GM11168 (cell line): ENCODE measurements at regions not wholly inside any gene's neighbourhood (a gene's known extent, or its start where the extent isn't known, plus 50 kb on each side); places are given as distances from the start of the nearest gene placed in this dataset.

Source experiments
- in situ Hi-C: fragments of 300-500 bp; cut with MboI; formaldehyde crosslinking; loops from one replicate; pipeline ENCODE4 v1.12.0; 2022; ENCODE audit warnings: low sequenced_read_pairs; ENCODE audit not compliant: unreplicated experiment

DNA sequence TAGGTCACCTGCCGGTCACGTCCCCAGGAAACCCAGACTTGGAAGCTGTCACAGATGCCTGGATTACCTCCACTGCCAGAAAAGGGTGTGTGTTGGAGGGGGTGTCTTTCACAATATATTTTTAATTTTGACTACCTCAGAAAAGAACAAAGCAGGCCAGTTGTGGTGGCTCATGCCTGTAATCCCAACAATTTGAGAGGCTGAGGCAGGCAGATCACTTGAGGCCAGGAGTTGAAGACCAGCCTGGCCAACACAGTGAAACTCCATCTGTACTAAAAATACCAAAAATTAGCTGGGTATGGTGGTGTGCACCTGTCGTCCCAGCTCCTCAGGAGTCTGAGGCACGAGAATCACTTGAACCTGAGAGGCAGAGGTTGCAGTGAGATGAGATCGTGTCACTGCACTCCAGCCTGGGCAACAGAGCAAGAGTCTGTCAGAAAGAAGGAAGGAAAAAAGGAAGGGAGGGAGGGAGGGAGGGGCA, 81.6 kb upstream of the FGF3 start:
- in situ Hi-C loops: loop anchor here (25.0 kb wide), 1 partner anchor 536 kb away; no protein-coding TSS in a partner anchor

GRCh38 chr11:69902337-69902736, 83.1 kb upstream of the FGF3 start:
- in situ Hi-C loops: loop anchor here (25.0 kb wide), 1 partner anchor 535 kb away; no protein-coding TSS in a partner anchor

DNA sequence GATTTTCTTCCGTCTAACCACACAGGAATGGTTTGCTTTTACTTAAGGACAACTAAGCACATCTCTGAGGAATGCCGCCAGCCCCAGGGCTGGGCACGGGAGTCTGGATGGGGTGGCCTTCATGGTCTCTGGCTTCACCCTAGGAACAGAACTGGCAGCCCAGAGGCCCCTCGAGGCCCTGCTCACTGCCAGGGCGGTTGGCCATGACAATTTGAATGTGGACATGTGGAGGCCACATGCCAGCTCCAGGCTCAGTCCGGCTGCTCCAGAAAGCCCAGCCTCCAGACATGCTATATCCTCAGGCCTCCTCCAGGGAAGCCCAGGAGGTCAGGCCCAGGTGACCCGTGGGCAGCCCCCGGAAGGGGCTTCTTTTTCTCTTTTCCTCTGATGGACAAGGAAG, 84.0 kb upstream of the FGF3 start:
- in situ Hi-C loops: loop anchor here (25.0 kb wide), 1 partner anchor 534 kb away; no protein-coding TSS in a partner anchor

GRCh38 chr11:69904161-69904973, 85.2 kb upstream of the FGF3 start:
- in situ Hi-C loops: loop anchor here (25.0 kb wide), 1 partner anchor 533 kb away; no protein-coding TSS in a partner anchor

GRCh38 chr11:69904974-69905535, 85.8 kb upstream of the FGF3 start:
- in situ Hi-C loops: loop anchor here (25.0 kb wide), 1 partner anchor 532 kb away; no protein-coding TSS in a partner anchor

DNA sequence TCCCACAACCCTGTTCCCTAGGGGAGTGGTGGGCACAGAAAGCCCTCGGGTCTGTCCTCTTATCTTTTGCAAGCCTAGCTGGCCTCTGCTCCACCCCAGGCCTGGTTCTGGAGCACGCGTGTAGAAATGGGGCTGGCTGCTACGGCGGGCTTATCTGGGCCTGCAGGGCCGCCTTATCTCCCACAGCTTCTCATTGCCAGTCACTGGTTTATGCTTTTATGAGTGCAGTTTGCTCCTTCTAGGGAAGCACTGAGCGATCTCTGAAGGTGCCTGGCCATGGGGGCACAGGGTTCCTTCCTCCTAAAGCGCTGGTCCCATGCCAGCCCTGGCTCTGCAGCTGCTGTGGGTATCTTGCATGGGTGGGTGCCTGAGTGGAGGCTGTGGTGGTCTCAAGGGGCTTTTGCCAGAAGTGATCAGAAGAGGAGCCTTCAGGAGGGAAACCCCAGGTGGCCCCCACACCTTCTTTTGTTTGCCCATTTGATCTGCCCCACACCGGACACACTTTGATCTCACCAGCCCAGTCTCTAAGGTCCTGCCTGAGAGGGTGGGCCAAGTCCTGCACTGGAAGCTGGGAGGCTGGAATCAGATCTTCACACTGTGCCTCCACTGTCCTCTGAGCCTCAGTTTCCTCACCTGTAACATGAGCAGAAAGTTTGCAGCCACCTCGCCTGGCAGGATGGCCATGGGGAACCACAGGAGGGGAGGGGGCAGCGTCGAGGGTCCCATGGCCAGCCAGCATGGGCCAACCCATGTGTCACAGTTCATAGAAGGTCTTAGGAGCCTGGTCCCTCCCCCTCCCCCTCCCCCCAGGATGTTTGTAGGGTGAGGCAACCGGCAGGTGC, 86.6 kb upstream of the FGF3 start:
- in situ Hi-C loops: loop anchor here (25.0 kb wide), 1 partner anchor 531 kb away; no protein-coding TSS in a partner anchor

DNA sequence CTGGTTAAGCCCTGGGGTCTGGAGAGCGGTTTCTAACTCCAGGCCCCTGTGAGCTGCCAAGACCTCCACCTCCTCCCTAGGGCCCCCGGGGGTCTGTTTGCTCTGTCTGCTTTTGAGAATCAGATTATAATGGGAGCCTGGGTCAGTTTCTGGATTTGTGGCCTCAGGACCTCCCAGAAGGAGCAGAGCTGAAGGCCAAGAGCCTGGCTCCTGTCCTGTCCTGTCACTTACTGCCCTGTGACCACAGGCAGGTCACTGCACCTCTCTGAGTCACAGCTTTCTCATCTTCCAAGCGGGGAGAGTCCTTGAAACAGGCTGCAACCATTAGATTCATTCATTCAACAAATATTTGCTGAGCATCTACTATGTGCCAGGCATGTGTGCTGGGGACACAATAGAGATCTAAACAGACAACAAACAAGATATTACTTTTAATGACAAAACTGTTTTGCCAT, 87.3 kb upstream of the FGF3 start:
- in situ Hi-C loops: loop anchor here (25.0 kb wide), 1 partner anchor 531 kb away; no protein-coding TSS in a partner anchor

- in situ Hi-C loops: loop anchor here (25.0 kb wide), 1 partner anchor 530 kb away; no protein-coding TSS in a partner anchor
Observed at GRCh38 chr11:69907611-69908010, 88.4 kb upstream of the FGF3 start.

DNA sequence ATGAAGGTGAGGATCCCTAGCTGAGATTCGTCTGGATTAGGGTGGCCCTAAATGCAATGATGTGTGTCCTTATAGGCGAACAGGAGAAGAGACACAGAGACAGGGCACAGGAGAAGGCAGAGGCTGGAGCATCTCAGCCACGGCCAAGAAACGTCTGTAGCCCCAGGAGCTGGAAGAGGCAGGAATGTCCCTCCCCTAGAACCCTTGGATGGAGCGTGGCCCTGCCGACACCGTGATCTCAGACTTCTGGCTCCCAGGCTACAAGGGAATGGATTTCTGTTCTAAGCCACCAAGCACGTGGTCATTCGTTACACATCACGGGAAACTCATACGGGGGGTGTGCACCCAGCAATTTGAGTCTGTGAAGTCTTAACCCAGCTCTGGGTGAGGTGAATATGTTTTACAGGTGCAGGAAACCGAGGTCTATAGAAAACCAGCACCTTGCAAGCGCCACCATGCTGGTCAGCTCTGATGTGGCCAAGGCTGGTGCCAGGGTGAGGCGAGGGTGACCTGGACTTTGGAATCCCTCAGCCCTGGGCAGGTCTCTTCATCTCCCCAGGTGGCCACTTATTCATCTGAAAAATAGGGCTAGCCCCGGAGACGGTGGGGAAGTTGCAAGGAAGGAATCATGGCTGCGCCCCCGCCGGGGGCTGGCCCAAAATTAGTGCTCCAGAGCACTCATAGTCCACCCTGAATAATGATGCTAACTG, 89.5 kb upstream of the FGF3 start:
- in situ Hi-C loops: loop anchor here (25.0 kb wide), 1 partner anchor 529 kb away; no protein-coding TSS in a partner anchor

- in situ Hi-C loops: loop anchor here (25.0 kb wide), 1 partner anchor 527 kb away; no protein-coding TSS in a partner anchor
Observed at GRCh38 chr11:69909561-69910518, 90.6 kb upstream of the FGF3 start.

DNA sequence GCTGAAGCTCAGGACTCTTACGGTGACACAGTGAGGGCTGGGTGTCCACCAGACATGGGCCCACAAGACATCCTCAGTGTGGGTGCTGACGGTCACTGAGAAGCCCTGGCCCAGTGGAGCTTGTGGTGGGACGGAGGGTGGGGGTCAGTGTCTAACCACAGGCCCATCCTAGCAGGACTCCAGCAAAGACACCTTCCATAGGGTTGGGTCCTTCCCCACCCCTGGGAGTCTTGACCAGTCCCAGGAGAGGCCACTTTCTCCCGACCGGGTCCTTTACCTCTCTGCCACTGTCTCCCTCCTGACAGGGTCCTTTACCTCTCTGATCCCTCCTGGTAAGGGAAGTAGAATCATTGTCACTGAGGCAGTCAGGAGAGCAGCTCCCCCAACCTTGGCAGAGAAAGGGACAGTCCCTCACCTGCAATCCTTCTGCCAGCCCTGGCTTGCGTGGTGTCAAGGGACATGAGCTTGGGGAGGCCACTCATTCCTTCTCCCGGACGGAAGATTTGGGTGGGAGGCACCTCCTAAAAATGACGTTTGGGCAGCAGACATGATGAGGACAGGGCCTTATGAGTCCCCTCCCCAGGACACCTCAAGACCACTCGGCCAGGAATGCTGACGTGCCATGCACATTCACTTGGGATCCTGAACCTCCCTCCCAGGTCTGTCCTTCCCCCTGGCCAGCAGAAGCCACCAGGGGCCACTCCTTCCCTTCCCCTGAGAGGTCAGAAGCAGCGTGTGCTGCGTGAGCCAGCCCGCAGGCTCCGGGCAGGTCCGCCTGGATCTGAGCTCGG, 91.5 kb upstream of the FGF3 start:
- in situ Hi-C loops: loop anchor here (25.0 kb wide), 1 partner anchor 527 kb away; no protein-coding TSS in a partner anchor

- in situ Hi-C loops: loop anchor here (25.0 kb wide), 1 partner anchor 526 kb away; no protein-coding TSS in a partner anchor
Observed at GRCh38 chr11:69911310-69912160, 92.3 kb upstream of the FGF3 start.

DNA sequence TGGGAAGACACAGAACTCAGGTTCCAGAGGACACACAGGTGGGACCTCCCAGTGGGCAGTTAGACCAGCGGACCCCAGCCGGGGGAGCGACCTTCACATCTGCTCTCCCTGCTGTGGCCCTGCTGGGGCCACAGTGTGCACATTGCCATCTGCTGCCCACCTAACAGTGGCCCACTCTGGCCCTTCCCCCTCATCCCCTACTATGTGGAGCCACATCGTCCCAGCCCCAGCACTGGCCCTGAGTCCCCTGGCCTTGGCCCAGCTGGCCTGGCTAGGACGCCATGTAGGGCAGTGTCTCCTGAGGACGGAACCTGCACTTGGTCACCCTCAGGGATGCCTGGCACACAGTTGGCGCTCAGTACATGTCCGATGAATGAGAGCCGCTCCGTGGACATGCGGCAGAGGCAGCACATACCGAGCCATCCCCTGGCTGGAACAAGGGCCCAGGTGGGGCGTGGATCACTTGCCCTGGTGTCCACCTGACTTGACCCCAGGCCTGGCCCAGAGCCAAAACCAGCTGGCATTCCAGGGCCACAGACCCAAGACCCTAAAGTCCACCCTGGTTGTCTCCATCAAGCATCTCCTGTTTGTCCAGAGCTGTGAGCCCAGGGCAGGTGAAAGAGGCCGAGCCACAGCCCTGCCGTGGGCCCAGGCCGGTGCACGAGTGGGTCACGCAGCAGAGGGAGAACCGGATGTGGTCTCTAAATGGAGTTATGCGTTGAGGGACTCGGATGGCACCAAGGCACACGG, 93.1 kb upstream of the FGF3 start:
- in situ Hi-C loops: loop anchor here (25.0 kb wide), 1 partner anchor 525 kb away; no protein-coding TSS in a partner anchor

DNA sequence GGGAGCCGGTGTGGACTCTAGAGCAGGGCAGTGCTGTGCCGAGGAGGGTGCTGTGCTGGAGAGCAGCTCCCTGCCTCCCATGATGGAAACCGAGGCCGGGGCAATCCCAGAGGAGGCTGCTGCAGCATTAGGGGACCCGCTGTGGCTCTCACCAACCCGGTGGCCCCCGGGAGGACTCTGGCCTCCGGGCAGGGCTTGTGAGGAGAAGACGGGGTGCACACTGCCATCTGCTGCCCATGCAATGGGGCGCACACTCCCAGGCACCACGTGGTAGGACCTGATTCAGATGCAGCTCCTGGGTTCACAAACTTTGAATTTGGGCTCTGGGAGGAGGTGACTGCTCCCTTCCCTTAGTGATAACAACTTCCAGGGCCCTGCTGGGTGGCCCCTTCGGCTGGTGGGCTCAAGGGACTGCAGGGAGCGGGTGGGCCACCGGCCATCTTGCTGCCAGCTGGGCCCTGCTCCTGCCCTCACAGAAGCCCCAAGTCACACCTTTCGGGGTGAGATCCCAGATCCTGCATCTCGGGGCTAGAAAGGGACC, 93.8 kb upstream of the FGF3 start:
- in situ Hi-C loops: loop anchor here (25.0 kb wide), 1 partner anchor 524 kb away; no protein-coding TSS in a partner anchor

- in situ Hi-C loops: loop anchor here (25.0 kb wide), 1 partner anchor 524 kb away; no protein-coding TSS in a partner anchor
Observed at GRCh38 chr11:69913591-69914285, 94.5 kb upstream of the FGF3 start.
